ENCODE measurements at regions not wholly inside any gene's neighbourhood (a gene's known extent, or its start where the extent isn't known, plus 50 kb on each side); places are given as distances from the start of the nearest gene placed in this dataset.

DNA sequence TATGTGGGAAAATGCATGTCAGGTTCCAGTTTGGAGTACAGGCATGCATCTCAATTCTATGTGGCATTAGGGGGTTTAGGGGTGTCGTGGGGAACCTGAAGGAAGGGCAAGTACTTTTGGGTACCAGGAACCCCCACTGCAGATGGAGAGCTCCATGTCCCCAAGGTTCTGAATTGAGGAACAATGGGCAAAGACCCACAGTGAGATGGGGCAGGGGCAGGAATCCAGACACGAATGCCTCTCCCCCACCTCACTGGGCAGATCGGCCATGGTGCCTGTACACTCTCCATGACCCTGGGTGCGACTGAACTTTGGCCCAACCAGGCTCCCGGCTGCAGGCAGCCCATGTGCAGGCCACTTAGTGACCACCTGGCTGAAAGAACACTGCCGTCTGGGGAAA, 209.3 kb downstream of the HAUS1 start:
- Histone ChIP-seq H3K4ac (replicated peaks; ENCODE audit: insufficient read length, low read depth, low read length) (no peak overlapping the region), H4K20me1 (replicated peaks in 1 of 2; ENCODE audit: control insufficient read depth in 1 of 2, insufficient read depth in 2 of 2, low read length in 2 of 2) (no peaks in the 10 kb centered on the region), H3K4me1 (replicated peaks in 1 of 4; ENCODE audit: control insufficient read depth in 3 of 4, insufficient read depth in 4 of 4, low read length in 3 of 4) (peaks cover 0 to 8% (median 0%) of the 10 kb centered on the region in 4 experiments; a peak in 2 of 7 replicates), H2BK15ac (ENCODE audit: low read length) (no peak overlapping the region), H3K9me3 (ENCODE audit: insufficient read depth in 2 of 2, low read depth in 1 of 2, low read length in 1 of 2) (no peaks in the 10 kb centered on the region), H3K18ac (ENCODE audit: extremely low read depth, low read length) (no peak overlapping the region), H2AFZ (ENCODE audit: low read length) (no peak overlapping the region), H3K14ac (ENCODE audit: insufficient read length) (no peak overlapping the region), H4K91ac (replicated peaks; ENCODE audit: insufficient read length, low read length) (no peak overlapping the region), H4K8ac (ENCODE audit: extremely low read depth, insufficient read depth, low read length) (no peak overlapping the region), H3K23ac (ENCODE audit: insufficient read length) (no peak overlapping the region), H3K56ac (replicated peaks; ENCODE audit: insufficient read length, low read depth, low read length) (no peak overlapping the region), H2BK12ac (ENCODE audit: low read depth, low read length) (no peak overlapping the region), H3K79me2 (ENCODE audit: control insufficient read depth in 1 of 2, insufficient read depth in 2 of 2, low read length in 2 of 2) (no peaks in the 10 kb centered on the region), H2BK5ac (ENCODE audit: low read depth, low read length) (no peak overlapping the region), H2BK20ac (ENCODE audit: low read length) (no peak overlapping the region), H3K9ac (replicated peaks in 1 of 4; ENCODE audit: extremely low read depth in 1 of 4, low read depth in 3 of 4, low read length in 3 of 4) (no peak overlapping the region), H3K4me3 (ENCODE audit: extremely low read depth in 1 of 4, insufficient read depth in 2 of 4, low read depth in 3 of 4, low read length in 4 of 4) (no peak overlapping the region), H2BK120ac (replicated peaks; ENCODE audit: low read depth, low read length) (no peak overlapping the region), H4K5ac (ENCODE audit: insufficient read length, low read depth, low read length) (no peak overlapping the region), H3K4me2 (ENCODE audit: insufficient read depth in 1 of 2, low read depth in 2 of 2, low read length in 2 of 2) (no peak overlapping the region), H3K27ac (ENCODE audit: low read depth, low read length) (no peak overlapping the region), H2AK5ac (ENCODE audit: low read depth, low read length) (no peak overlapping the region), H3K36me3 (ENCODE audit: control insufficient read depth in 2 of 4, insufficient read depth in 4 of 4, low read length in 3 of 4) (no peaks in the 10 kb centered on the region), H3K23me2 (ENCODE audit: low read depth, low read length) (no peaks in the 10 kb centered on the region), H3K79me1 (ENCODE audit: low read depth, low read length) (no peaks in the 10 kb centered on the region), H3K27me3 (replicated peaks in 1 of 4; ENCODE audit: control insufficient read depth in 3 of 4, extremely low read depth in 1 of 4, insufficient read depth in 3 of 4, low read length in 3 of 4) (no peaks in the 10 kb centered on the region; a peak in 1 of 7 replicates)
- ChIA-PET POLR2A (ENCODE audit: partially characterized antibody) (no interaction called here), CTCF (ENCODE audit: partially characterized antibody) (interaction anchor here (0.7 to 3.5 kb wide), 5 partner anchors 10 to 80 kb away, joined by 3 to 10 read pairs (median 3); no protein-coding TSS in a partner anchor)
- 92% methylated on average over 6 of the region's 6 CpGs; no CpG with 5 or more reads in 1 of the 2 experiments for WGBS, 2 experiments (ENCODE audit: extremely low coverage in 1 of 2, insufficient coverage in 1 of 2, insufficient read length in 1 of 2, insufficient replicate concordance in 2 of 2, low coverage in 1 of 2, low lambda C conversion rate in 2 of 2, missing lambda C conversion rate in 1 of 2)
- FAIRE-seq (no peak), DNase-seq (ENCODE audit: low read depth in 1 of 2, low spot score in 2 of 2) (no peak)
- TF ChIP-seq, protein P1, sequence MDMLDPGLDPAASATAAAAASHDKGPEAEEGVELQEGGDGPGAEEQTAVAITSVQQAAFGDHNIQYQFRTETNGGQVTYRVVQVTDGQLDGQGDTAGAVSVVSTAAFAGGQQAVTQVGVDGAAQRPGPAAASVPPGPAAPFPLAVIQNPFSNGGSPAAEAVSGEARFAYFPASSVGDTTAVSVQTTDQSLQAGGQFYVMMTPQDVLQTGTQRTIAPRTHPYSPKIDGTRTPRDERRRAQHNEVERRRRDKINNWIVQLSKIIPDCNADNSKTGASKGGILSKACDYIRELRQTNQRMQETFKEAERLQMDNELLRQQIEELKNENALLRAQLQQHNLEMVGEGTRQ (IDR thresholded peaks at IDR 0.05; ENCODE audit: low read length) = no peak
- no peak for TF ChIP-seq TCF12 (IDR thresholded peaks at IDR 0.05; ENCODE audit: low read depth, low read length)
- TF ChIP-seq JUND (IDR thresholded peaks at IDR 0.05; ENCODE audit: low read length) = no peak
- no peak for TF ChIP-seq YY1 (IDR thresholded peaks at IDR 0.05; ENCODE audit: low read depth, low read length)
- no peak for TF ChIP-seq MAFK (IDR thresholded peaks at IDR 0.05; ENCODE audit: low read depth, low read length)
- TF ChIP-seq, protein P2, sequence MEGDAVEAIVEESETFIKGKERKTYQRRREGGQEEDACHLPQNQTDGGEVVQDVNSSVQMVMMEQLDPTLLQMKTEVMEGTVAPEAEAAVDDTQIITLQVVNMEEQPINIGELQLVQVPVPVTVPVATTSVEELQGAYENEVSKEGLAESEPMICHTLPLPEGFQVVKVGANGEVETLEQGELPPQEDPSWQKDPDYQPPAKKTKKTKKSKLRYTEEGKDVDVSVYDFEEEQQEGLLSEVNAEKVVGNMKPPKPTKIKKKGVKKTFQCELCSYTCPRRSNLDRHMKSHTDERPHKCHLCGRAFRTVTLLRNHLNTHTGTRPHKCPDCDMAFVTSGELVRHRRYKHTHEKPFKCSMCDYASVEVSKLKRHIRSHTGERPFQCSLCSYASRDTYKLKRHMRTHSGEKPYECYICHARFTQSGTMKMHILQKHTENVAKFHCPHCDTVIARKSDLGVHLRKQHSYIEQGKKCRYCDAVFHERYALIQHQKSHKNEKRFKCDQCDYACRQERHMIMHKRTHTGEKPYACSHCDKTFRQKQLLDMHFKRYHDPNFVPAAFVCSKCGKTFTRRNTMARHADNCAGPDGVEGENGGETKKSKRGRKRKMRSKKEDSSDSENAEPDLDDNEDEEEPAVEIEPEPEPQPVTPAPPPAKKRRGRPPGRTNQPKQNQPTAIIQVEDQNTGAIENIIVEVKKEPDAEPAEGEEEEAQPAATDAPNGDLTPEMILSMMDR (IDR thresholded peaks at IDR 0.05; ENCODE audit: control extremely low read depth in 1 of 3, insufficient read depth in 1 of 3, low read depth in 1 of 3, low read length in 3 of 3) = no peak
- TF ChIP-seq SIRT6 (IDR thresholded peaks at IDR 0.05; ENCODE audit: low read length) = no peak
- no peak for TF ChIP-seq CBX8 (IDR thresholded peaks at IDR 0.05; ENCODE audit: borderline replicate concordance, low read depth, low read length)
- TF ChIP-seq SP4 (IDR thresholded peaks at IDR 0.05; ENCODE audit: low read length) = no peak
- TF ChIP-seq, protein P3, sequence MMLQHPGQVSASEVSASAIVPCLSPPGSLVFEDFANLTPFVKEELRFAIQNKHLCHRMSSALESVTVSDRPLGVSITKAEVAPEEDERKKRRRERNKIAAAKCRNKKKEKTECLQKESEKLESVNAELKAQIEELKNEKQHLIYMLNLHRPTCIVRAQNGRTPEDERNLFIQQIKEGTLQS (IDR thresholded peaks at IDR 0.05; ENCODE audit: insufficient read depth, low read depth, low read length) = no peak
- TF ChIP-seq GTF2F1 (IDR thresholded peaks at IDR 0.05; ENCODE audit: borderline replicate concordance, low read depth, low read length) = no peak

All from H1 (cell line).